OCI-LY3 (cell line): ENCODE measurements at regions not wholly inside any gene's neighbourhood (a gene's known extent, or its start where the extent isn't known, plus 50 kb on each side); places are given as distances from the start of the nearest gene placed in this dataset.

ENCODE experiments used
- H2AFZ ChIP-seq: fragments of 200-600, 300-600 bp; shearing (Covaris generic); 2 replicates; pipeline ENCODE4 v1.6.0; 2014; ENCODE audit warnings: antibody characterized with exemption, low read depth, low read length
- H3K27ac ChIP-seq: fragments of 200-600, 300-600 bp; sonication (generic); 2 replicates; pipeline ENCODE4 v1.5.1; 2014; ENCODE audit warnings: mild to moderate bottlenecking, low read length, moderate library complexity, mixed read lengths
- H3K27me3 ChIP-seq: fragments of 200-600, 300-600 bp; sonication (generic); 2 replicates; pipeline ENCODE4 v1.6.1; 2014; ENCODE audit warnings: low read depth, low read length, mixed read lengths
- H3K36me3 ChIP-seq: fragments of 200-600, 300-600 bp; sonication (generic); replicated peaks from 2 replicates; pipeline ENCODE3; 2014; ENCODE audit warnings: low read depth, low read length, mixed read lengths
- H3K4me1 ChIP-seq: fragments of 300-600, 200-600 bp; sonication (generic); 2 replicates; pipeline ENCODE4 v1.6.1; 2014; ENCODE audit warnings: low read length, mixed read lengths
- H3K4me2 ChIP-seq: fragments of 200-600, 300-600 bp; sonication (generic); 2 replicates; pipeline ENCODE4 v1.6.1; 2014; ENCODE audit warnings: low read length, mixed read lengths
- H3K4me3 ChIP-seq: fragments of 300-600, 200-600 bp; sonication (generic); 2 replicates; pipeline ENCODE4 v1.5.1; 2014; ENCODE audit warnings: antibody characterized with exemption, mild to moderate bottlenecking, low read length, moderate library complexity
- H3K79me2 ChIP-seq: fragments of 300-600, 200-600 bp; shearing (Covaris generic); 2 replicates; pipeline ENCODE4 v1.6.1; 2014; ENCODE audit warnings: mild to moderate bottlenecking, low read length, mixed read lengths
- H3K9ac ChIP-seq: fragments of 300-600, 200-600 bp; shearing (Covaris generic); 2 replicates; pipeline ENCODE4 v1.6.0; 2014; ENCODE audit warnings: mild to moderate bottlenecking, low read length, moderate library complexity
- H3K9me3 ChIP-seq: fragments of 200-600, 300-600 bp; shearing (Covaris generic); 2 replicates; pipeline ENCODE4 v1.6.1; 2014; ENCODE audit warnings: low read length, mixed read lengths; ENCODE audit not compliant: insufficient read depth
- H4K20me1 ChIP-seq: fragments of 200-600, 300-600 bp; sonication (generic); 2 replicates; pipeline ENCODE4 v1.6.1; 2016; ENCODE audit warnings: low read length, mixed read lengths; ENCODE audit not compliant: insufficient read depth
- CTCF ChIP-seq: fragments of 200-600, 300-600 bp; sonication (generic); IDR thresholded peaks from 2 replicates; pipeline ENCODE4 v1.5.1; 2014; ENCODE audit warnings: antibody characterized with exemption, low read length, low read depth
- EZH2phosphoT487 ChIP-seq: fragments of 200-600 bp; shearing (Covaris generic); IDR thresholded peaks from 2 replicates; pipeline ENCODE4 v1.6.1; 2018; ENCODE audit warnings: antibody characterized with exemption, mixed run types, low read depth

- Histone ChIP-seq H3K4me1 (peaks cover 10% of the 10 kb centered on the region), H3K27me3 (peaks cover 66% of the 10 kb centered on the region), H4K20me1 (no peaks in the 10 kb centered on the region), H3K27ac (no peak overlapping the region), H3K36me3 (no peaks in the 10 kb centered on the region), H2AFZ (no peak overlapping the region), H3K4me2 (no peak overlapping the region), H3K79me2 (no peaks in the 10 kb centered on the region), H3K9ac (no peak overlapping the region), H3K4me3 (no peak overlapping the region), H3K9me3 (no peaks in the 10 kb centered on the region)
- no peak for TF ChIP-seq CTCF
- no peak for TF ChIP-seq EZH2phosphoT487
Measured at GRCh38 chr3:193780397-193780796, 187.4 kb downstream of the OPA1 start.

DNA sequence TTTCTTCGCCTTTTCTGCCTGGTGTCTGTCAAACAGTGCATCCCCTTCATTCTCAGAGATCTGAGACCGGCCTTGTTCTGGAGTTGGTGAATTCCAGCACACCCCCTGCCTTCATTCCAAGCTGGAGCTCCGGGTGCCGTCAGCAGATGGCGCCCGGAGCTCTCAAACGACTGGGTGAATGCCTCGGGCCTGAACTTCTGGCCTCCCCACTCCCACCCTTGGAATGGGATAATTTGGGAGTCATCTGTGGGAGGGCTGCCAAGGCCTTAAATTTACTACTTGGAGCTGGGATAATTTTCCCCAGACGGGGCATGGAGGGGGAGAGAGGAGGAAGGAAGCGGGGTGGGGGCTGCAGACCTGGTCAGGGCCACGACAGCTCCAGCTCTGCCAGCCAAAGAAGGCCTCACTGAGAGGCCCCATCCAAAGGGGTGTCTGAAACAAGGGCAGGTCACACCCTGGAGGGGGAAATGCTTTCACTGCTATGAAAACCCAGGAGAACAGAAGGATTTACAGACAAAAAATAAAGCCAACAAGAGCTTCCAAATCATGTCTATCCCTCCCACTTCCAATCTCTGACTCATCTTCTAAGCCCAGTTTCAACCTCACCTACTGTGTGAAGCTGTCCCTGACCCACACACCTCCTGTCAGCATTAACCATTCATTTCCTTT is 187.9 kb downstream of the OPA1 start:
- Histone ChIP-seq H3K27ac (no peak overlapping the region), H3K4me2 (no peak overlapping the region), H4K20me1 (no peaks in the 10 kb centered on the region), H3K79me2 (no peaks in the 10 kb centered on the region), H3K4me3 (no peak overlapping the region), H3K36me3 (no peaks in the 10 kb centered on the region), H3K27me3 (peaks cover 68% of the 10 kb centered on the region), H3K9me3 (no peaks in the 10 kb centered on the region), H2AFZ (no peak overlapping the region), H3K9ac (no peak overlapping the region), H3K4me1 (peaks cover 10% of the 10 kb centered on the region)
- no peak for TF ChIP-seq EZH2phosphoT487
- peak; percentile 92 for TF ChIP-seq CTCF

- Histone ChIP-seq H3K9ac (no peak overlapping the region), H3K4me3 (no peak overlapping the region), H3K79me2 (no peaks in the 10 kb centered on the region), H3K4me1 (peaks cover under 1% of the 10 kb centered on the region; the same call in 1 of the 2 replicates), H3K27me3 (peaks cover 70% of the 10 kb centered on the region), H4K20me1 (no peaks in the 10 kb centered on the region), H3K9me3 (no peaks in the 10 kb centered on the region), H3K4me2 (no peak overlapping the region), H2AFZ (no peak overlapping the region), H3K27ac (no peak overlapping the region), H3K36me3 (no peaks in the 10 kb centered on the region)
- TF ChIP-seq EZH2phosphoT487 (no peak), CTCF (no peak)
Measured at GRCh38 chr3:193782276-193782647, 189.3 kb downstream of the OPA1 start.

DNA sequence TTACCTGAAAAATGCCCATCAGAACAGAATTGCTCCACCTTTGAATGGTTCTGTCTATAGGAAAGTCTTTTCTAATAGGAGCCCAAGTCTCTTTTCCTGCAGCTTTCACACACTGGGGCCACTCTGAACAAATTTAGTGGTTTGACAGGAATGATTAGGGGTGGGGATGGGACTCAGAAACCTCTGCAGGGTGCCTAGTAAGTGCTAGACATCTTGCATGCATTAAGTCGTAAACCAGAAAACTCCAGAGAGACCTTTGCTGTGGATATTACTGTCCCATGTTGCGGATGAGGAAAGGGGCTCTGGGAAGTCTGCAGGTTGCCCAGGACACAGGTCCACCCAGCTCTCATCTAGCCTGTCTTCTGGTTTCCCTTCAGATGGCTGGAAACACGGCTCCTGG is 189.7 kb downstream of the OPA1 start:
- H3K4me3 ChIP-seq, result no peak overlapping the region
- no peak overlapping the region for H3K27ac ChIP-seq
- H2AFZ ChIP-seq, result no peak overlapping the region
- peaks cover under 1% of the 10 kb centered on the region for H3K4me1 ChIP-seq
- H4K20me1 ChIP-seq, result no peaks in the 10 kb centered on the region
- peaks cover 70% of the 10 kb centered on the region for H3K27me3 ChIP-seq
- H3K4me2 ChIP-seq, result no peak overlapping the region
- TF ChIP-seq CTCF (no peak), EZH2phosphoT487 (no peak)
- no peaks in the 10 kb centered on the region for H3K79me2 ChIP-seq
- H3K9ac ChIP-seq, result no peak overlapping the region
- H3K9me3 ChIP-seq, result no peaks in the 10 kb centered on the region
- H3K36me3 ChIP-seq, result no peaks in the 10 kb centered on the region
